ENCODE measurements at regions not wholly inside any gene's neighbourhood (a gene's known extent, or its start where the extent isn't known, plus 50 kb on each side); places are given as distances from the start of the nearest gene placed in this dataset.

DNA sequence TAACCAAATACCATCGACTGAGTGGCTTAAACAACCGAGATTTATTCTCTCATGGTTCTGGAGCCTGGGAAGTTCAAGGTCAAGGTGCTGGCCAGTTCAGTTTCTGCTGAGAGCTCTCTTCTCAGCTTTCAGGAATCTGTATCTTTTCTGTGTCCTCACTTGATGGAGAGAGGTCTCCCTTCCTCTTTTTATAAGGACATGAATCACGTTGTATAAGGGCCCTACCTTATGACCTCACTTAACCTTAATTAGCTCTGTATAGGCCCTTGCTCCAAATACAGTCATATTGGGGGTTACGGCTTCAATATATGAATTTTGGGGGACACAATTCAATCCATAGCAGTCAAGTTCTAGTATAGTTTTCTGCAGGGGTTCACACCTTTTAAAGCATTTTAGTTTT, 135.2 kb upstream of the ADO start:
- no peak overlapping the region for H3K56ac ChIP-seq (ENCODE audit: insufficient read length, low read depth, low read length)
- H2BK15ac ChIP-seq (ENCODE audit: low read depth, low read length): no peak overlapping the region
- H3K23ac ChIP-seq (ENCODE audit: insufficient read length, low read depth, low read length): no peak overlapping the region
- no peaks in the 10 kb centered on the region for H3K4me1 ChIP-seq (ENCODE audit: insufficient read depth, low read length)
- peaks cover 8% of the 10 kb centered on the region in 2 experiments for H3K4me1 Mint-ChIP-seq
- H3K36me3 Mint-ChIP-seq (ENCODE audit: insufficient read depth in 1 of 3, low read depth in 3 of 3): no peaks in the 10 kb centered on the region
- peaks cover 6% of the 10 kb centered on the region for H3K27me3 Mint-ChIP-seq (ENCODE audit: low read depth)
- H2AK5ac ChIP-seq (ENCODE audit: insufficient read length, low read length): no peak overlapping the region
- no peak overlapping the region for H2BK20ac ChIP-seq (ENCODE audit: low read depth, low read length, poor library complexity, severe bottlenecking)
- H3T11ph ChIP-seq (ENCODE audit: low read length): no peak overlapping the region
- no peak overlapping the region for H4K5ac ChIP-seq (ENCODE audit: insufficient read length, low read depth, low read length)
- H3K27me3 ChIP-seq (ENCODE audit: insufficient read depth, low read length): no peaks in the 10 kb centered on the region
- H3K23me2 ChIP-seq (ENCODE audit: insufficient read length, low read depth, low read length, poor library complexity, severe bottlenecking): no peaks in the 10 kb centered on the region
- H3K79me1 ChIP-seq (ENCODE audit: insufficient read depth, low read depth, low read length, poor library complexity, severe bottlenecking): no peaks in the 10 kb centered on the region
- no peak overlapping the region for H3K18ac ChIP-seq (ENCODE audit: insufficient read length, low read depth, low read length)
- H4K20me1 ChIP-seq (ENCODE audit: control insufficient read depth, insufficient read depth, insufficient read length): no peaks in the 10 kb centered on the region
- H3K27ac Mint-ChIP-seq: no peak overlapping the region
- no CpG with 5 or more reads among the region's 4 CpGs for WGBS (ENCODE audit: extremely low coverage, insufficient read length, low lambda C conversion rate)
- H3K14ac ChIP-seq (ENCODE audit: insufficient read depth, low read length): no peak overlapping the region
- no peaks in the 10 kb centered on the region for H3K79me2 ChIP-seq (ENCODE audit: insufficient read depth, low read length)
- H2BK5ac ChIP-seq (ENCODE audit: insufficient read length, low read length): no peak overlapping the region
- no peaks in the 10 kb centered on the region; a peak in 1 of 5 replicates for H3K9me3 Mint-ChIP-seq
- no peaks in the 10 kb centered on the region for H3K9me3 ChIP-seq (ENCODE audit: control insufficient read depth, low read depth, low read length)
- H4K8ac ChIP-seq (replicated peaks; ENCODE audit: insufficient read length, low read depth, low read length): no peak overlapping the region
- H3K4me3 Mint-ChIP-seq: no peak overlapping the region
- H2BK120ac ChIP-seq (ENCODE audit: low read depth, low read length, poor library complexity, severe bottlenecking): no peak overlapping the region
- H4K91ac ChIP-seq (ENCODE audit: insufficient read length, low read depth, low read length): no peak overlapping the region
- H2BK12ac ChIP-seq (ENCODE audit: insufficient read length, low read depth, low read length): no peak overlapping the region
- H3K9ac ChIP-seq (ENCODE audit: extremely low read depth, insufficient read length, low read length): no peak overlapping the region
- no peak overlapping the region for H2AFZ ChIP-seq (ENCODE audit: low read length)
- no peak overlapping the region for H3K4ac ChIP-seq (ENCODE audit: low read depth, low read length)
- TF ChIP-seq, protein P1, sequence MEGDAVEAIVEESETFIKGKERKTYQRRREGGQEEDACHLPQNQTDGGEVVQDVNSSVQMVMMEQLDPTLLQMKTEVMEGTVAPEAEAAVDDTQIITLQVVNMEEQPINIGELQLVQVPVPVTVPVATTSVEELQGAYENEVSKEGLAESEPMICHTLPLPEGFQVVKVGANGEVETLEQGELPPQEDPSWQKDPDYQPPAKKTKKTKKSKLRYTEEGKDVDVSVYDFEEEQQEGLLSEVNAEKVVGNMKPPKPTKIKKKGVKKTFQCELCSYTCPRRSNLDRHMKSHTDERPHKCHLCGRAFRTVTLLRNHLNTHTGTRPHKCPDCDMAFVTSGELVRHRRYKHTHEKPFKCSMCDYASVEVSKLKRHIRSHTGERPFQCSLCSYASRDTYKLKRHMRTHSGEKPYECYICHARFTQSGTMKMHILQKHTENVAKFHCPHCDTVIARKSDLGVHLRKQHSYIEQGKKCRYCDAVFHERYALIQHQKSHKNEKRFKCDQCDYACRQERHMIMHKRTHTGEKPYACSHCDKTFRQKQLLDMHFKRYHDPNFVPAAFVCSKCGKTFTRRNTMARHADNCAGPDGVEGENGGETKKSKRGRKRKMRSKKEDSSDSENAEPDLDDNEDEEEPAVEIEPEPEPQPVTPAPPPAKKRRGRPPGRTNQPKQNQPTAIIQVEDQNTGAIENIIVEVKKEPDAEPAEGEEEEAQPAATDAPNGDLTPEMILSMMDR (conservative IDR thresholded peaks at IDR 0.05): no peak
- no peak for DNase-seq
- no peak overlapping the region for H3K4me2 ChIP-seq (ENCODE audit: insufficient read depth, insufficient read length, low read length)
- no peak overlapping the region for H3K27ac ChIP-seq (ENCODE audit: insufficient read length, low read depth, low read length)

Measured in H9 (cell line).